ENCODE measurements at regions not wholly inside any gene's neighbourhood (a gene's known extent, or its start where the extent isn't known, plus 50 kb on each side); places are given as distances from the start of the nearest gene placed in this dataset.
"Not testable (repeated sequence)": the region's sequence is repeated elsewhere in the genome, so short reads cannot be mapped to it uniquely, and the experiment has no call there.

- no peak for DNase-seq
These were observed 792.0 kb downstream of the KCNJ2 start for GRCh38 chr17:70961341-70961740.

DNA sequence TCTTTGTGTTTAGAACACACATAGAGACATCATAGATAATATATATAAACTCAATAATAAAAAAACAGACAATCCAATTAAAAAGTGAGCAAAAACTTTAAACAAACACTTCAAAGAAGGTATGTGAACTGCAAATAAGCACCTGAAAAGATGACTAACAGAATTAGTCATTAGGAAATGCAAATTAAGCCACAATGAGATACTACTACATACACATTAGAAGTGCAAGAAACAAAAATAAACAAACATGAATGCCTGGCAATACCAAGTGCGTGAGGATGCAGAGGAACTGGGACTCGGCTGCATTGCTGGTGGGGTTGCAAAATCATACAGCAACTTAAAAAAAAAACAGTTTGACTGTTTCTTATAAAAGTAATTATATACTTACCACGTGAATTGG is 799.0 kb downstream of the KCNJ2 start:
- DNase-seq: no peak

GRCh38 chr17:70969521-70970034 is 800.2 kb downstream of the KCNJ2 start:
- no peak for DNase-seq

GRCh38 chr17:70976447-70976846 is 807.1 kb downstream of the KCNJ2 start:
- no peak for DNase-seq

GRCh38 chr17:70984873-70985272 is 815.5 kb downstream of the KCNJ2 start:
- DNase-seq: no peak

DNA sequence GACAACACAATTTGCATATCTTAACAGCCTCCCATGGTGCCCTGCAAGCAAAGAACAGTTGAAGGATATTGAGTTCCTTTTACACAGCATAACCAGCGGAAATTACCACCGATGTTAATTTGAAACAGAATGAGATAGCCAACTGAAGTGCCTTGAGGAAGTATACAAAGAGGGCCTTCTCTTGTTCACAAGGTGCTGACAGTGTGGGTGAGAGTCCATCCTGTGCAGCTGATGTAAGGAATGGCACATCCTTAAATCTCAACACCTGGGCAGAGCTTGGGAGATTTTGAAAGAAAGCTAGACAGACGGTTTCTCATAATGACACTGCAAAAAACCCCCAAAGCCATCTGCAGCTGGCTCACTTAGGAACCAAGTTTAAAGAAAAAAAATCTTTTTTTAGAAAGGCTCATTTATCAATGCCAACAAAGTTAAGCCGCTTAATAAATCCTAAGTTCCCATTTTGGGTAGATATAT is 818.6 kb downstream of the KCNJ2 start:
- no peak for DNase-seq

DNA sequence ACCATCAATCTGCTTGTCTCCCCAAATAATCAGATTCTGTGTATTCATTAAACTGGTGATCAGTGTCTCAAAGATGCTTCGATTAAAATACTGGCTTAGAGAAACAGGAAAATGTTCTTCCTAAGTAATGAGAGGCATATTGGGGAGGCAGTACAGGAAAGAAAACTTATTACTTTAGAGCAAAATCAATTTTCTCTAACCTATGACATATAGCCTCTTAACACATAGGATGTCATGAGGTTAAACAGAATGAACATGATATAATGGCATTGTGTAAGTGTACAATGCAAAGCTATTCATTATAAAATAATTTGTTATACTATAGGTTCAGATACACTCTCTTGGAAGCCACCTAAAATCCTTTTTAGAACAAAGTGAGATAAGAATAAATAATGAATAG is 819.3 kb downstream of the KCNJ2 start:
- DNase-seq: no peak

- no peak for DNase-seq
These were observed 819.9 kb downstream of the KCNJ2 start for GRCh38 chr17:70989280-70989679.

DNA sequence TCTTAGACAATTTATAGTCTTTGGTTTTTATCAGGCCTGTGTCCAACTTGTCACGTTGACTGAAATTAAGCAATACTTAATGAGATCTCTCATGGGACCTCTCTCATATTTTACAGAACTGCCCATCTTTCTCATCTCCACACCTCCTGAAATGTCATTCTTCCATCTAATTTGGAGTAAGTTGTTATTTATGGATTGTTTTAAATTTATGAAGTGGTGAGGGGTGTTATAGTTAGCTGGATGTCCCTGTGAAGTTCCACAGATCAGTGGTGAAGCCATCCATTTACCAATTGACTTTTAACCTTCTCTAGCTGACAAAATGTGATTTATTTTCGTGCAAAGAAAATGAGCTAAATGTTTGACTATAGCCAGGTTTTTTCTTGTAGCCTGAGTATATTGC is 824.9 kb downstream of the KCNJ2 start:
- no peak for DNase-seq

DNA sequence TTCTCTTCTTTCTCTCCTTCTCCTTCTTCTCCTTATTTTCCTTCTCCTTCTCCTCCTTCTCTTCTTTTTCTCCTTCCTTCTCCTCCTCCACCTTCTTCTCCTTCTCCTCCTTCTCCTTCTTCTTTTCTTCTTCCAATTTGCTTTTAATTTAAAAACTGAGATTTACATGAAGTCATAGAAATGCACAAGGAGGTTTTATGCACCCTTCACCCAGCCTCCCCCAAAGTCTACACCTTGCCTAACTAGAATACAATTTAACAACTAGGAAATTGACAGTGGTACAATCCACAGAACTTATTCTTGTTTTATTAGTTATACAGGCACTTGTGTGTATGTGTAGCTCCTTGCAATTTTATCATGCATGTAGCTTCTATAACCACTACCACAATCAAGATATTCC is 826.7 kb downstream of the KCNJ2 start:
- no peak for DNase-seq

GRCh38 chr17:71003736-71004135 is 834.4 kb downstream of the KCNJ2 start:
- DNase-seq: no peak

DNA sequence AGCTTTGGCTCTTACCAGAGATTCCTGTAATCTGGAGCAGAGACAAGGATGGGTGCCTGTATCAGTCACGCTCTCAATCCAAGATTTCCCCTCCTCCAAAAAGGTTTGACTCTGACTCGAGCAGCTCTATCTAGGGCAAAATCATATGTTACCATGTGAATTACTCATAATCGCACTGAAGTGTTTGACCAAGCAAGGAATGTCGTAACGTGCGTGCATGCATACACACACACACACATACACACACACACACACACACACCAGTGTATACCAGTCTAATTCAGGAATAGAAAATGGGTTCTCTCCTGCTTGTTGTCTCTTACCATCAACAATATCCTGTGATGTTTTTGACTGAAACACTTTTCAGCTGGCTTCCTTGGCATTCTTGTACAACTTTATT is 835.1 kb downstream of the KCNJ2 start:
- no peak for DNase-seq

- no peak for DNase-seq
These were observed 842.1 kb downstream of the KCNJ2 start for GRCh38 chr17:71011391-71011790.

GRCh38 chr17:71019699-71020098 is 850.4 kb downstream of the KCNJ2 start:
- no peak for DNase-seq

DNA sequence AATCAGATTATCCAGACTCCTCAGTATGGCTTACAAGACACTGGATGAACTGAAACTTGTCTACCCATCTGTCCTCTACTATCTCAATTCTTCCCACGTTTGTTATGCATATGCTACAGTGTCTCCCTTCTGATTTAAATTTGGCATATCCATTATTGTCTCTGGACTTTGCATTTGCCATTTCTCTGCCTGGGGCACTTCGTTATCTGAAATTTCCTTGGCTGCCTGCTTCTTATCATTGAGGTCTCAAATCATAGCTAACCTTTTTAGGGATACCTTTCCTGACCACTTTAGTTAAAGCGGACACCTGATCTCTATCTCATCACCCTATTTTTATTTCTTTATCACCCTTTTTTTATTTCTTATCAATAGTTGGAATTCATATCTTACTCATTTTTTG is 853.4 kb downstream of the KCNJ2 start:
- DNase-seq: no peak

- DNase-seq: no peak
These were observed 854.1 kb downstream of the KCNJ2 start for GRCh38 chr17:71023249-71024030.

DNA sequence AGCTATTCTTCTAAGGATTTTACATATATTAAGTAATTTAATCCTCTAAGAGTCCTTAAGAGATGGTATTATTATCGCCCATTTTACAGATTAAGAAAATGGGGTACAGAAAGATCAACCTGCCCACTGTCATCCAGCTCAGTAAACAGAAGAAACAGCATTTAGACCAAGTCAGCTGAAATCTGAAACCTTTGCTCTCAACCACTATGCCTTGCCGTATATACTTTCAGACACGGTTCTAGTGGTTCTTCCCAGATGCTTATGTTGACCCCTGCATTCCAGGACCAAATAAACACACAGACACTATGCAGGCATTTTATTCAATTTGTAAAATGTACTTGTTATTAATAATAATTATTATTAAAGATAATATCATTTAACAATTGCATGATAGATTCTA is 854.8 kb downstream of the KCNJ2 start:
- DNase-seq: no peak

- no peak for DNase-seq
These were observed 855.6 kb downstream of the KCNJ2 start for GRCh38 chr17:71024969-71025368.

DNA sequence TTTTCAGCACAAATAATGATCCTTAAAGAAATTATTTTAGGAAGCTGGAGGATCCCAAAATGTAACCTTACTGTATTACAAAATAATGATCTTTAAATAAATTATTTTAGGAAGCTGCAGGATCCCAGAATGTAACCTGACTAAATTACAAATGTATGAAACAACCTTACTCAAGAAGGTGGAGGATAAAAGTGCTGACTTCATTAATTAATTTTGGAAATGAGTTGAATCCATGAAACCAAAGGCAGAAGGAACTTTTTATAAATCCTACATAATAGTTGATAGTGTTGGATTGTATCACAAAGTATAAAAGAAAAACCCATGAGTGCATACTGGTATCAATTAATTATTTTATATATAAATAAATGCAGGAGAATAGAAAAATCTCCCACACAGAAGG is 859.9 kb downstream of the KCNJ2 start:
- DNase-seq: no peak

GRCh38 chr17:71031286-71031685 is 862.0 kb downstream of the KCNJ2 start:
- DNase-seq: not testable (repeated sequence)

GRCh38 chr17:71032746-71033273 is 863.5 kb downstream of the KCNJ2 start:
- DNase-seq: no peak

- DNase-seq: no peak
These were observed 864.0 kb downstream of the KCNJ2 start for GRCh38 chr17:71033336-71033735.

DNA sequence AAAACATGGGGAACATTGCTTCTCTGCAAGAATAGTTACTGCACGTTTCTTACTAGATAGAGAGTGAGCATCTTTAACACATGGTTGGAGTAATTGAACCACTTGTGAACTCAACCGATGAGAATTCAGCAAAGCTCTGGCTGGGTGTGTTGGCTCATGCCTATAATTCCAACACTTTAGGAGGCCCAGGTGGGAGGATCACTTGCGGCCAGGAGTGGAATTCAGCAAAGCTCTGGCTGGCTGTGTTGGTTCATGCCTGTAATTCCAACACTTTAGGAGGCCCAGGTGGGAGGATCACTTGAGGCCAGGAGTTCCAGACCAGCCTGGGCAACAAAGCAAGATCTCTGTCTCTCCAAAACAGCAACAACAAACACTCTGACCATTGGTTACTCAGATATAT is 865.9 kb downstream of the KCNJ2 start:
- no peak for DNase-seq

GRCh38 chr17:71037386-71037785 is 868.1 kb downstream of the KCNJ2 start:
- no peak for DNase-seq

- DNase-seq: no peak
These were observed 870.1 kb downstream of the KCNJ2 start for GRCh38 chr17:71039391-71039790.

Measured in NCI-H1048 (cell line).